ENCODE measurements at regions not wholly inside any gene's neighbourhood (a gene's known extent, or its start where the extent isn't known, plus 50 kb on each side); places are given as distances from the start of the nearest gene placed in this dataset.

DNA sequence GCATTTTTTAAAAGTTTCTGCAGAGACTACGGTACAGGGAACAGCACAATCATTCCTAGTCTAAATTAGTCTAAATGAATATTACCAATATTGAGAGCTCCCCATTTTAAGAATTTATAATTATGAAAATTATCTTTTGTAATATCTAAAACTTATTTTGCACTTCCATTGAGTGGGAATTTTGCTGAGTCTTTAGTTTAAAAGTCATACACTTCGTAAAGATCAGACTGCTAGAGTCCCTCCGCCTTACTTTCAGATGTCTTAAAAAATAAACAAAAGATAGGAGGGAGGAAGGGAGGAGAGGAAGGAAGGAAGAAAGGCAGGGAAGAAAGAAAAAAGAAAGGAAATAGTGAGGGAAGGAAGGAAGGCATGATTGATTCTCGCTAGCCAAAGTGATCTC, 278.2 kb upstream of the PRDM1 start:
- H3K36me3 ChIP-seq (ENCODE audit: control insufficient read depth in 2 of 2, extremely low read depth in 1 of 2, insufficient read depth in 2 of 2, low read length in 2 of 2) = no peaks in the 10 kb centered on the region
- H2AFZ ChIP-seq (ENCODE audit: low read depth, low read length) = no peak overlapping the region
- dilution Hi-C loops (cut with MboI; ENCODE audit: extremely low pct_ligation_motif_present, low sequenced_read_pairs) = no loop called here
- DNase-seq (ENCODE audit: low read depth, low spot score) (no peak), FAIRE-seq (no peak)
- H3K9me1 ChIP-seq (replicated peaks; ENCODE audit: control insufficient read depth, extremely low read depth, insufficient read depth, low read length) = no peaks in the 10 kb centered on the region
- no peaks in the 10 kb centered on the region for H3K9me3 ChIP-seq (replicated peaks; ENCODE audit: control insufficient read depth, insufficient read depth, low read length)
- H3K27me3 ChIP-seq (ENCODE audit: control insufficient read depth in 2 of 2, insufficient read depth in 2 of 2, low read length in 2 of 2) = no peaks in the 10 kb centered on the region
- no peaks in the 10 kb centered on the region for H3K79me2 ChIP-seq (ENCODE audit: control insufficient read depth, insufficient read depth, low read length)
- BruUV-seq (replicated peaks) = no TSS peak
- no peak overlapping the region for H3K27ac ChIP-seq (ENCODE audit: insufficient read depth, low read depth, low read length)
- no peak overlapping the region for H3K9ac ChIP-seq (replicated peaks; ENCODE audit: extremely low read depth, insufficient read depth, low read length)
- ChIA-PET POLR2A (no interaction called here), CTCF (interaction anchor here (0.6 kb wide), 1 partner anchor 163 kb away, joined by 3 read pairs; no protein-coding TSS in a partner anchor)
- TF ChIP-seq EZH2 (IDR thresholded peaks at IDR 0.05; ENCODE audit: borderline replicate concordance, low read depth, low read length, severe bottlenecking) (no peak), FOS (IDR thresholded peaks at IDR 0.05; ENCODE audit: borderline replicate concordance, insufficient read depth, low read length) (no peak), JUN (IDR thresholded peaks at IDR 0.05; ENCODE audit: borderline replicate concordance, insufficient read depth, insufficient read length, low read depth) (no peak), MYC (IDR thresholded peaks at IDR 0.05; ENCODE audit: low read depth, low read length) (no peak), POLR2AphosphoS5 (IDR thresholded peaks at IDR 0.05; ENCODE audit: insufficient read depth, low read depth, low read length) (no peak), GATA2 (IDR thresholded peaks at IDR 0.05; ENCODE audit: insufficient read depth, insufficient read length, low read depth, low read length) (no peak)
- TF ChIP-seq, protein P1, sequence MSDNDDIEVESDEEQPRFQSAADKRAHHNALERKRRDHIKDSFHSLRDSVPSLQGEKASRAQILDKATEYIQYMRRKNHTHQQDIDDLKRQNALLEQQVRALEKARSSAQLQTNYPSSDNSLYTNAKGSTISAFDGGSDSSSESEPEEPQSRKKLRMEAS (IDR thresholded peaks at IDR 0.05; ENCODE audit: insufficient read depth, insufficient read length) = no peak
- H3K4me1 ChIP-seq (ENCODE audit: control insufficient read depth, extremely low read depth, insufficient read depth, low read length) = peaks cover 7% of the 10 kb centered on the region
- H3K4me3 ChIP-seq (replicated peaks in 1 of 3; ENCODE audit: insufficient read depth in 1 of 3, low read depth in 1 of 3, low read length in 3 of 3) = no peak overlapping the region
- H4K20me1 ChIP-seq (replicated peaks; ENCODE audit: control insufficient read depth, extremely low read depth, insufficient read depth, low read length) = no peaks in the 10 kb centered on the region
- intact Hi-C loops (cut with micrococcal nuclease) = no loop called here
- no peak overlapping the region for H3K4me2 ChIP-seq (ENCODE audit: insufficient read depth, low read length)

DNA sequence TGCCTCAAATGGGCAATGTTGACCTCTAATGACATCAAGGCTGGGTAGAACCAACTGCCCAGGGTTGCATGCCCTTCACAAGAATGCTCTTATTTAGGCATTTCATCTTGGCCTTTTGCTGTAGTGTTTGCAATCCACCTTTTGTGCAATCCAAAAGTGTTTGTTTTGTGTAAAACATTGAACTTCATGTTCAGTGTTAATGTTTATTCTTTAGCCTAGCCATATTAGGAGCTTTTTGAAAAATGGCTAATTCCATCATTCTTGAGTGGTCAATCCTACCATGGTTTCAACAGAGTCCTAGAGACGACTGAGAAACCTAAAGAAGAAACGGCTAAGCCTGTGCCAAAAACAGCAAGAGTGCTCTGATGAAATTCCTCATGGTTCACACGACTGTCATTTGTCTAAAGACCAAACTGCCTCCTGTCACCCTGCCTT, 279.6 kb upstream of the PRDM1 start:
- no peak overlapping the region for H3K4me2 ChIP-seq (ENCODE audit: insufficient read depth, low read length)
- no peaks in the 10 kb centered on the region for H3K27me3 ChIP-seq (ENCODE audit: control insufficient read depth in 2 of 2, insufficient read depth in 2 of 2, low read length in 2 of 2)
- H3K36me3 ChIP-seq (ENCODE audit: control insufficient read depth in 2 of 2, extremely low read depth in 1 of 2, insufficient read depth in 2 of 2, low read length in 2 of 2) = no peaks in the 10 kb centered on the region
- H3K79me2 ChIP-seq (ENCODE audit: control insufficient read depth, insufficient read depth, low read length) = no peaks in the 10 kb centered on the region
- FAIRE-seq (no peak), DNase-seq (ENCODE audit: low read depth, low spot score) (no peak)
- no peaks in the 10 kb centered on the region for H3K9me3 ChIP-seq (replicated peaks; ENCODE audit: control insufficient read depth, insufficient read depth, low read length)
- H3K27ac ChIP-seq (ENCODE audit: insufficient read depth, low read depth, low read length) = no peak overlapping the region
- no peak overlapping the region for H3K4me3 ChIP-seq (replicated peaks in 1 of 3; ENCODE audit: insufficient read depth in 1 of 3, low read depth in 1 of 3, low read length in 3 of 3)
- H3K4me1 ChIP-seq (ENCODE audit: control insufficient read depth, extremely low read depth, insufficient read depth, low read length) = peaks cover 7% of the 10 kb centered on the region
- H3K9ac ChIP-seq (replicated peaks; ENCODE audit: extremely low read depth, insufficient read depth, low read length) = no peak overlapping the region
- H4K20me1 ChIP-seq (replicated peaks; ENCODE audit: control insufficient read depth, extremely low read depth, insufficient read depth, low read length) = no peaks in the 10 kb centered on the region
- intact Hi-C loops (cut with micrococcal nuclease) = no loop called here
- no peak overlapping the region for H2AFZ ChIP-seq (ENCODE audit: low read depth, low read length)
- no TSS peak for BruUV-seq (replicated peaks)
- CTCF ChIA-PET = no interaction called here
- POLR2A ChIA-PET = no interaction called here
- H3K9me1 ChIP-seq (replicated peaks; ENCODE audit: control insufficient read depth, extremely low read depth, insufficient read depth, low read length) = no peaks in the 10 kb centered on the region
- TF ChIP-seq EZH2 (IDR thresholded peaks at IDR 0.05; ENCODE audit: borderline replicate concordance, low read depth, low read length, severe bottlenecking) (no peak), GATA2 (IDR thresholded peaks at IDR 0.05; ENCODE audit: insufficient read depth, insufficient read length, low read depth, low read length) (no peak), MYC (IDR thresholded peaks at IDR 0.05; ENCODE audit: low read depth, low read length) (no peak), POLR2A (IDR thresholded peaks at IDR 0.05; ENCODE audit: low read depth, low read length) (no peak), POLR2AphosphoS5 (IDR thresholded peaks at IDR 0.05; ENCODE audit: insufficient read depth, low read depth, low read length) (no peak), FOS (IDR thresholded peaks at IDR 0.05; ENCODE audit: borderline replicate concordance, insufficient read depth, low read length) (no peak), JUN (IDR thresholded peaks at IDR 0.05; ENCODE audit: borderline replicate concordance, insufficient read depth, insufficient read length, low read depth) (no peak)
- TF ChIP-seq, protein P1 (IDR thresholded peaks at IDR 0.05; ENCODE audit: insufficient read depth, insufficient read length) = no peak
- TF ChIP-seq, protein P2, sequence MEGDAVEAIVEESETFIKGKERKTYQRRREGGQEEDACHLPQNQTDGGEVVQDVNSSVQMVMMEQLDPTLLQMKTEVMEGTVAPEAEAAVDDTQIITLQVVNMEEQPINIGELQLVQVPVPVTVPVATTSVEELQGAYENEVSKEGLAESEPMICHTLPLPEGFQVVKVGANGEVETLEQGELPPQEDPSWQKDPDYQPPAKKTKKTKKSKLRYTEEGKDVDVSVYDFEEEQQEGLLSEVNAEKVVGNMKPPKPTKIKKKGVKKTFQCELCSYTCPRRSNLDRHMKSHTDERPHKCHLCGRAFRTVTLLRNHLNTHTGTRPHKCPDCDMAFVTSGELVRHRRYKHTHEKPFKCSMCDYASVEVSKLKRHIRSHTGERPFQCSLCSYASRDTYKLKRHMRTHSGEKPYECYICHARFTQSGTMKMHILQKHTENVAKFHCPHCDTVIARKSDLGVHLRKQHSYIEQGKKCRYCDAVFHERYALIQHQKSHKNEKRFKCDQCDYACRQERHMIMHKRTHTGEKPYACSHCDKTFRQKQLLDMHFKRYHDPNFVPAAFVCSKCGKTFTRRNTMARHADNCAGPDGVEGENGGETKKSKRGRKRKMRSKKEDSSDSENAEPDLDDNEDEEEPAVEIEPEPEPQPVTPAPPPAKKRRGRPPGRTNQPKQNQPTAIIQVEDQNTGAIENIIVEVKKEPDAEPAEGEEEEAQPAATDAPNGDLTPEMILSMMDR (IDR thresholded peaks at IDR 0.05; ENCODE audit: extremely low read depth in 1 of 2, insufficient read depth in 1 of 2, low read depth in 1 of 2, low read length in 2 of 2) = no peak
- dilution Hi-C loops (cut with MboI; ENCODE audit: extremely low pct_ligation_motif_present, low sequenced_read_pairs) = no loop called here
